Memory B cell (primary cell): ENCODE measurements at regions not wholly inside any gene's neighbourhood (a gene's known extent, or its start where the extent isn't known, plus 50 kb on each side); places are given as distances from the start of the nearest gene placed in this dataset.
"Not testable (repeated sequence)": the region's sequence is repeated elsewhere in the genome, so short reads cannot be mapped to it uniquely, and the experiment has no call there.

Experiments used
- ATAC-seq: fragments of 150-1000 bp; cut with Tn5 transposase; 2 replicates; pipeline ENCODE4 v1.10.0; 2021; ENCODE audit warnings: low read depth, mild to moderate bottlenecking, moderate library complexity
- DNase-seq, 2 donors: peaks; one replicate each; pipeline ENCODE4 v3.0.0; 2022; ENCODE audit warnings: low spot score in 2 of 2
- H3K27ac Mint-ChIP-seq: one replicate; pipeline ENCODE4 v1.8.0; 2022; ENCODE audit warnings: mild to moderate bottlenecking, moderate library complexity, mixed read lengths
- H3K27me3 Mint-ChIP-seq: one replicate; pipeline ENCODE4 v1.8.0; 2022; ENCODE audit warnings: mixed read lengths
- H3K36me3 Mint-ChIP-seq: one replicate; pipeline ENCODE4 v1.8.0; 2022; ENCODE audit warnings: mild to moderate bottlenecking, mixed read lengths
- H3K4me1 Mint-ChIP-seq: one replicate; pipeline ENCODE4 v1.8.0; 2022; ENCODE audit warnings: mixed read lengths
- H3K4me3 Mint-ChIP-seq: one replicate; pipeline ENCODE4 v1.8.0; 2022; ENCODE audit warnings: mild to moderate bottlenecking, moderate library complexity, mixed read lengths
- H3K9me3 Mint-ChIP-seq: one replicate; pipeline ENCODE4 v1.8.0; 2022; ENCODE audit warnings: mixed read lengths

DNA sequence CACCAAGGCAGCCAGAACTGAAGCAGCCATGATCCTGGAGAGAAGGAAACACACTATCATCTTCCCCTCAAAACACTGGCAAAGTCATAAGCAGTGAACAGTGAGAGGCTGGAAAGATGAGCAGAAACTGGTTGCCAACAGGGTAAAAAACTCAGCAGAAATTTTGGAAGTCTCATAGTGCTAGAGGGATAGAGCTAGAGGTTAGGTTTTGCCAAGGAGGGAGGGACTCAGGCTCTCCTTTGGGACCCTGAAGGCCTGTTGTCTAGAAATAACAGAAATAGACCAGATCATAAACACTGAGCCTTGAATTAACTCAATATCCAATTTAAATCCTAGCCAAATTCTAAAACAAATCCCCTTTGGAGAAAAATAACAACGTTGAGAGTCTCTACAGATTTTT is 853.6 kb downstream of the PRIM2 start:
- not testable (repeated sequence) for H3K27ac Mint-ChIP-seq, DNase-seq, H3K36me3 Mint-ChIP-seq, H3K27me3 Mint-ChIP-seq, H3K4me3 Mint-ChIP-seq, H3K4me1 Mint-ChIP-seq, ATAC-seq, H3K9me3 Mint-ChIP-seq

DNA sequence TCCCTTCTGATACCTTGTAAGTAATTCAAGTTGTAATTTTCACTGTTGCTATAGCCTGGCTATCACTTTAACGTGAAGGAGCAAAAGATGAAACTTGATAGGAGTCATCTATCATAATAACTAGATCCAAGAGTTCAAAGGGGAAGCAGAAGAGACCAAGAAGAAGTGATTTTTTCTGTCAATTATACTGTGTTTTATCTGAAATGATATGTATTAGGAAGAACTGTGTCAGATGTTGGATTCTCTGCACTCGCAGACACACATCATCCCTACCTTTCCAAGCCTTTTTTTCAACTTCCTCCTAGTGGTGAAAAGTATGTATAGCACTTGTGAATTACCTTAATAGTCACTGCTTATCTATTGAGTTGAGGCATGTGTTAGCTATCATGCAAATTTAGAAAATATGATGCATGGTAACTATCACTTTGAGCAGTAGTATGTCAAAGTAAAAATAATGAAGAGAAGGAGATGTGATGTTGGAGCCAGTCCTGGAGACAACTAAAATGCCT is 864.2 kb downstream of the PRIM2 start:
- DNase-seq, H3K4me1 Mint-ChIP-seq, H3K36me3 Mint-ChIP-seq, H3K27ac Mint-ChIP-seq, ATAC-seq, H3K27me3 Mint-ChIP-seq, H3K9me3 Mint-ChIP-seq, H3K4me3 Mint-ChIP-seq: not testable (repeated sequence)

DNA sequence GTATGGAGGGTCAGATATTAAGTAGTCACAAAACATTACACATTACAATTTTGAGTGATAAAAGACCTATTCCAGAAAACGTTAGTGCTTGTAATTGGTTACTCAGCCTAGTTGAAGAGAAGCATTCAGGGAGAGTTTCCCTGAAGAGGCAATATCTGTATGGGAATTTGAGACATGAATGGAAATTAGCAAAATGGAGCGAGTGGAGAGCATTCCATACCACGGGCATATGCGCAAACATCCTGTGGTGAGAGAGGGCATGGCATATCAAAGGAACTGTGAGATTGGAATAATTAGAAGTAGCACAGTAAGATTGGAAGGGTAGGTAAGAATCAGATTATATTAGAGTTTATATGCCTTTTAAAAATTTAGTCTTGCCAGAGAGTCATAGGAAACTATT is 867.9 kb downstream of the PRIM2 start:
- not testable (repeated sequence) for H3K27me3 Mint-ChIP-seq, H3K36me3 Mint-ChIP-seq, H3K27ac Mint-ChIP-seq, H3K4me3 Mint-ChIP-seq, DNase-seq, H3K4me1 Mint-ChIP-seq, ATAC-seq, H3K9me3 Mint-ChIP-seq

DNA sequence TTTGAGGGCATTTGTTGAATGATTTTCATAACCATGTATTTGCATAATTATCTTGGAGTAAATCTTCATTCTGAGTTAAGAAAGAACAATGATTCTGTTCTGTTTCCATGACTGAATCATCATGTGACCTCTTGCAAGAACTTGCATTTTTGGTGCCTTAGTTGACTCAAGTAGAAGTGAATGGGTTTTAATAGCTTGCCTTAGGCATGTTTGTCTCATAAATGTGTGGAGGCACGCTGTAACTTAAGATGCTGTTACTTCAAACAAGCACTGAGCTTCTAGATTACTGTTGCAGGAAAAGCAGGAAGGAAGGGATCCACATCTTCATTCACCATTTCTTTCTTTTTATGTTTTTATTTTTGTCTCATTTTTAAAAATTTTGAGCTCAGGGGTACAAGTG is 875.8 kb downstream of the PRIM2 start:
- not testable (repeated sequence) for H3K36me3 Mint-ChIP-seq, DNase-seq, H3K27ac Mint-ChIP-seq, H3K9me3 Mint-ChIP-seq, ATAC-seq, H3K27me3 Mint-ChIP-seq, H3K4me3 Mint-ChIP-seq, H3K4me1 Mint-ChIP-seq

DNA sequence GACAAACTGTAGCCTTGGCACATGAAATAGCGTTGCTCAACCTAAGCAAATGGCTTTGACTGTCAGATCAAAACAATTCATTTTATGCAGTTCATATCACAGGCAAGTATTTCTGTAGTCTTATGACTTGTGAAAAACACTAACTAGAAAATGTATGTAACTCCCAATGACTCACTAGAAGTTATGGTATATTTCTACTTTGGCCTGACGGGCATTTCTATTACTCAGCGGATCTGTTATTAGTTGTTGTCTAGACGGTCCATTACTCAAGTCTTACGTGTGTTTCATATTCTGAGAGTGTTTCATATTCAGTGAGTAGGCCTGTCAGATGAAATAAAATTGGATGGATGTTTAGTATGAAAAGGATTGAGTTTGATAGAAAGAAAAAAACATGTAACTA is 880.9 kb downstream of the PRIM2 start:
- DNase-seq (no peak), ATAC-seq (no peak)
- Mint-ChIP-seq H3K27me3 (no peaks in the 10 kb centered on the region), H3K27ac (no peak overlapping the region), H3K4me3 (no peak overlapping the region), H3K36me3 (no peaks in the 10 kb centered on the region), H3K9me3 (no peaks in the 10 kb centered on the region), H3K4me1 (no peaks in the 10 kb centered on the region)

DNA sequence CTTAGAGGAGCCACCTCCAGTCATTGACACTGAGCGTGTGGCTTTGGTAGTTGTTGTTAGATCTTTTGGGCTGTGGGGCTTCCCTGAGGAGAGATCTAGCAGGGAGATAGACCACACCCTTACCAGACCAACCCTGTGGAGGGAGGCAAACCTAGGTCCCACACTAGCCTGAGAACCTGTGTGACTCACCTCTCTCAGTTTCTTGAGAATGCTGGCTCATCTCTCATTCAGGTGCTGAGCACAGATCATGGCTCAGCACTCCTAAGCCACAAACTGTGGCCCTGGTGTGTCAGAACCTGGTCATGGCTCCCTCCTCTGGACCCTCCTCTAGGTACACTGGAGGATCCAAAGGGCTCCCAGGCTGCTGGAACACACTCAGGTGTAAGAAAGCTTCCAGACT is 919.7 kb downstream of the PRIM2 start:
- ATAC-seq, H3K36me3 Mint-ChIP-seq, H3K27me3 Mint-ChIP-seq: not testable (repeated sequence)

DNA sequence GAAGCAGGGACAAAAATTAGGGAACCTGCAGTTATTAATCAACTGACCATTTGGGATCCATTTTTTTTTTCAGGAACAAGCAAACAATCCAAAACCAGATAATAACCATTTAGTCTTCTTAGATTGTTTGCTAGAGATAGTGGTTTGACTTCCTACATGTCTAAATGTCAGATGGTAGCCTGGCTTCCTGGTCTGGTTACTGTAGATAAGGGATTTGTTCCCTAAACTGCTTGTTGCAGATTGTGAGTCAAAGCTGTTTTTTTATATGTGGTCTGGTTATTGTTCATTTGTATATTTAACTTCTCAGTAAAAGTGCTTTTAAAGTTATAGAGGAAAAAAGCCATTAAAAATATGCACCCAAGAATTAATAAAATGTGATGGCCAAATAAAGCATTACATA is 921.0 kb downstream of the PRIM2 start:
- H3K9me3 Mint-ChIP-seq, H3K4me3 Mint-ChIP-seq, DNase-seq, ATAC-seq, H3K36me3 Mint-ChIP-seq, H3K27ac Mint-ChIP-seq, H3K27me3 Mint-ChIP-seq, H3K4me1 Mint-ChIP-seq: not testable (repeated sequence)

More for the DNA sequence above, 919.7 kb downstream of the PRIM2 start:
- not testable (repeated sequence) for H3K9me3 Mint-ChIP-seq, H3K4me3 Mint-ChIP-seq, H3K4me1 Mint-ChIP-seq, DNase-seq, H3K27ac Mint-ChIP-seq

DNA sequence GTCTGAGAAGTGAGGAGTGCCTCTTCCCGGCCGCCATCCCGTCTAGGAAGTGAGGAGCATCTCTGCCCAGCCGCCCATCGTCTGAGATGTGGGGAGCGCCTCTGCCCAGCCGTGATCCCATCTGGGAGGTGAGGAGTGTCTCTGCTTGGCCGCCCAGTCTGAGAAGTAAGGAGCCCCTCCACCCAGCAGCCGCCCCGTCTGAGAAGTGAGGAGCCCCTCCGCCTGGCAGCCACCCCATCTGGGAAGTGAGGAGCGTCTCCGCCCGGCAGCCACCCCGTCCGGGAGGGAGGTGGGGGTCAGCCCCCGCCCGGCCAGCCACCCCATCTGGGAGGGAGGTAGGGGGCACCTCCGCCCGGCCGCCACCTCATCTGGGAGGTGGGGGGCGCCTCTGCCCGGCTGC is 940.2 kb downstream of the PRIM2 start:
- H3K9me3 Mint-ChIP-seq = peaks cover 14% of the 10 kb centered on the region
- H3K27ac Mint-ChIP-seq, DNase-seq, H3K4me1 Mint-ChIP-seq, H3K27me3 Mint-ChIP-seq, H3K36me3 Mint-ChIP-seq, ATAC-seq, H3K4me3 Mint-ChIP-seq: not testable (repeated sequence)

DNA sequence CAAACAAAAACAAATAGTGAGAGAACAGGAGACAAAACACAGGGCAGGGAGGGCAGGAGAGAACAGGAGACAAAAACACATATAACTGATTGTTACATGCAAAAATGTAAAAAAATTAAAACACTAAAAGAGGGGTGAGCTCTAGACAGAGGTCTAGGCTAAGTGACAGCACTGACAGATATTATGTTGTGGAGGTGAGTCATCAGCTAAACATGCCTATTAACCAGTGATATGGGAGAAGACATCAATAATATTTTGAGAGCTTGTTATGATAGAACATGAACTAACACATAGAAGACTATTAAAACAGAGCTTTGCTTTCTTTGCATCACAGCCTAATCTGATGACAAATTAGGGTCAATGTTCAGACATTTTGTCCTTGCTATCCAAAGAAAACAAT is 972.7 kb downstream of the PRIM2 start:
- Mint-ChIP-seq H3K4me3 (no peak overlapping the region), H3K27me3 (no peaks in the 10 kb centered on the region), H3K36me3 (no peaks in the 10 kb centered on the region), H3K9me3 (peaks cover 3% of the 10 kb centered on the region), H3K27ac (no peak overlapping the region), H3K4me1 (no peaks in the 10 kb centered on the region)
- DNase-seq = no peak
- ATAC-seq = no peak

DNA sequence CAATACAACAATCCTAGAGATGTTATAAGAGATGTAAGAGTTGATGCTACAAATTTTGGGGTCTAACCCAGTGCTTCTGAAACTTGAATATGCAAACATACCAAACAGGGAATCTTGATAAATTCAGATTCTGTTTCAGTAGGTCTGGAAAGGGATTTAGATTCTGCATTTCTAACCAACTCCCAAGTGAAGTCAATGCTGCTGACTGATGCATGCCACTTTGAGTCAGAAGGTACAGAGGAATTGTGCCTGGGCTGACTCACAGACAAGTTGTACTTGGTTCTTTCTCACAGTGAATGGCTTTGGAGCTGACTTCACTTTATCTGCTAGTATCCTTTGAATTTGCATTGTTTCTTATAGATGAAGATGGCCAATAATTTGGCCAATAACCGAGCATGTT is 973.9 kb downstream of the PRIM2 start:
- not testable (repeated sequence) for H3K4me1 Mint-ChIP-seq, H3K27me3 Mint-ChIP-seq, ATAC-seq, H3K4me3 Mint-ChIP-seq, H3K27ac Mint-ChIP-seq, H3K36me3 Mint-ChIP-seq, H3K9me3 Mint-ChIP-seq, DNase-seq

DNA sequence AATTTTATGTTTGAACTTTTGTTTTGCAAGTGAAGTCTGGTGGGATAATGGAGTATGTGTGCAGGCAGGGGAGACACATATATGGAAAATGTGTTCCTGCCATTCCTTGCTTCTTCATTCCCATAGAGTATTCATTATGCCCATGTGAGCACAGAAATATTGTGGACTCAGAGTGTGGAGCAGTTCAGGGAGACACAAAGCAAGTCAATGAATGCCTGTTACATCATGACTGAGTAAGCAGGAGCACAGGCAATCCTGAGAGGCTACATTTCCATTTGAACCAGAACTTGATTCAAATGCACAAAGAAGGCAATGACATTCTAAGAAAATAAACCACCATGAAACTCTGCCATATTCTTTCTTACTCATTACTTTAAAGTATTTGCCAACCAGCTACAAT is 990.5 kb downstream of the PRIM2 start:
- not testable (repeated sequence) for H3K4me3 Mint-ChIP-seq, H3K9me3 Mint-ChIP-seq, H3K27ac Mint-ChIP-seq, DNase-seq, H3K27me3 Mint-ChIP-seq, H3K36me3 Mint-ChIP-seq, H3K4me1 Mint-ChIP-seq, ATAC-seq

DNA sequence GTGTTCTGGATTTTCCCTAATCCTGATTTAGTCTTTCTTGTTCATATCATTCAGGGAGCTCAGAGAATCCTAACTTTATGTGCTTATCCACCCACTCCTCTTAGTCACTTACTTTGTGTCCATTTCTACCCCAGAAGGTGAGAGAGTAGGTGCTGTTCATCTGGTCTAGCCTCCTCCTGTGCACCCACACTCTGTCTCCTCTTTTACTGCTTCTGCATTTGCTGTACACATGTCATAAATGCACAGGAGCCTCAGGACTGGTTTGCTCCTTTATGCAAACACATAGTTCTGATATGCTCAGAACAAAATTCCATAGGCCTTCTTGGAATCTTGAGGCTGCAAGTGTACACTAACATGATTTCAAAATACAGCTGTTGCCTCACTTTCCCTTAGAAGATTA is 1014.7 kb downstream of the PRIM2 start:
- not testable (repeated sequence) for DNase-seq, H3K4me3 Mint-ChIP-seq, H3K4me1 Mint-ChIP-seq, H3K9me3 Mint-ChIP-seq, ATAC-seq, H3K36me3 Mint-ChIP-seq, H3K27ac Mint-ChIP-seq, H3K27me3 Mint-ChIP-seq

DNA sequence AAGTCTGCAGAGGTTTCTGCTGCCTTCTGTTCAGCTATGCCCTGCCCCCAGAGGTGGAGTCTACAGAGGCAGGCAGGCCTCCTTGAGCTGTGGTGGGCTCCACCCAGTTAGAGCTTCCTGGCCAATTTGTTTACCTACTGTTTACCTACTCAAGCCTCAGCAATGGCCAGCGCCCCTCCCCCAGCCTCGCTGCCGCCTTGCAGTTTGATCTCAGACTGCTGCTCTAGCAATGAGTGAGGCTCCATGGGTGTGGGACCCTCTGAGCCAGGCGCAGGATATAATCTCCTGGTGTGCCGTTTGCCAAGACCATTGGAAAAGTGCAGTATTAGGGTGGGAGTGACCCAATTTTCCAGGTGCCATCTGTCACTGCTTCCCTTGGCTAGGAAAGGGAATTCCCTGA is 1024.9 kb downstream of the PRIM2 start:
- H3K4me3 Mint-ChIP-seq, ATAC-seq, H3K27me3 Mint-ChIP-seq, H3K36me3 Mint-ChIP-seq, H3K27ac Mint-ChIP-seq, H3K9me3 Mint-ChIP-seq, H3K4me1 Mint-ChIP-seq, DNase-seq: not testable (repeated sequence)

DNA sequence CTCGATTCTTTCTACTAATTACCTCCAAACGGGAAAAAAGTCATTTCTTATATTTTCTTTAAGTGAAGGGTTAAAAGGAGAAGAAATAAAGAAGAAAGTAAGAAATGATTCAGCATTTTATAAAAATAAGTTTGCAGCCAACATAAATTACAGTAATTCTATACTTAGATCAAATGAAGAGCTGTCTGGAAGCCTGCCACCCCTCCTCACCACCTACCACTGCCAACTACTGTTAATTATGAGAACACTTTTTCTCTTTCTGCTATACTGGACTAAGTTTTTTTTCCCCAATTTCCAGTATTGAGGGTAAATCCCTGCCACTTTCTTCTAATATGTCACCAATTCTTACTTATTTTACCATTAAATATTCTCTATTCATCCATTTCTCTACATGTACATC is 1030.1 kb downstream of the PRIM2 start:
- H3K4me1 Mint-ChIP-seq, H3K27me3 Mint-ChIP-seq, ATAC-seq, DNase-seq, H3K36me3 Mint-ChIP-seq, H3K4me3 Mint-ChIP-seq, H3K9me3 Mint-ChIP-seq, H3K27ac Mint-ChIP-seq: not testable (repeated sequence)

DNA sequence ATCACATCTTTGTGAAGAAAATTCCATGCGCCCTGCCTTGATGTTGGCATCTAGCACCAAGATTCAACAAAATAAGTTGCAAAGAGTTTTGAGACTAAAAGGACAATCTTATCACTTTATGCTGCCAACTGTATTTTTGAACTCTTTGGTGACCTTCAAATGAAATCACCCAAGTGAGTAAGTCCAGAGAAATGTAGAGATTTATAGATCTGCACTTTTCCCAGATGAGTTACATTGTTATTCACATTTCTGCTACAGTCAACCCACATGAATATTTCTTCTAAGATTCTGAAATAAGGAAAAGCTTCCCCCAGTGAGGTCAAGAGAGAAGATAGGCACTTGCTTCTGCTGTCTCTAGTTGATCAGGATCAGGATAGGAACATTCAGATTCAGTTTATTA is 1034.2 kb downstream of the PRIM2 start:
- not testable (repeated sequence) for H3K27ac Mint-ChIP-seq, DNase-seq, H3K4me1 Mint-ChIP-seq, H3K27me3 Mint-ChIP-seq, H3K36me3 Mint-ChIP-seq, H3K9me3 Mint-ChIP-seq, ATAC-seq, H3K4me3 Mint-ChIP-seq

DNA sequence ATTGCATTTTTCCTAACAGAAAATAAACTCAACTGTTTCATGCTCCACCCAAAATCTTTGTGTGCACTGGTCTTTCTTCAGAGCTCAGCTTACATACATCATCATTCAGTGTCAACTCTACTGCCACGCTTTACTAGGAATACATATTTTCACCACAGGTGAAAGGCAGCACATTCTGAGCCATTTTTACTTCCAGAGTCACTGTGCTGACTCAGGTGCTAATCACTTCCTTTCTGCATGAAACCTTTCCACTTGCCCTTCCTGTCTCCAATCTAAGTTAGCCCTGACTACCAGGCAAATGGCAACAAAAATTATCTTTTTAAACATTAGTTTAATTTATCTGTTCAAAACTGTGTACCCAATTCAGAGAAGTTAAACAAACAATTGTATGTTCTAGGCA is 1041.0 kb downstream of the PRIM2 start:
- H3K4me3 Mint-ChIP-seq = not testable (repeated sequence)

More for the DNA sequence above, 1041.0 kb downstream of the PRIM2 start:
- not testable (repeated sequence) for H3K4me1 Mint-ChIP-seq, ATAC-seq, H3K36me3 Mint-ChIP-seq, H3K27ac Mint-ChIP-seq, H3K9me3 Mint-ChIP-seq, H3K27me3 Mint-ChIP-seq, DNase-seq
